Activated CD4-positive, alpha-beta T cell treated with anti-CD3 and anti-CD28 coated beads, Interleukin-2, amount 50 U/mL, for 24 hours (primary cell): ENCODE measurements at regions not wholly inside any gene's neighbourhood (a gene's known extent, or its start where the extent isn't known, plus 50 kb on each side); places are given as distances from the start of the nearest gene placed in this dataset.
"Not testable (repeated sequence)": the region's sequence is repeated elsewhere in the genome, so short reads cannot be mapped to it uniquely, and the experiment has no call there.

ENCODE experiments used
- DNase-seq, 2 donors: peaks; one replicate each; pipeline ENCODE4 v3.0.0-alpha.2; 2020; ENCODE audit warnings: low read depth in 1 of 2, low spot score in 1 of 2

DNA sequence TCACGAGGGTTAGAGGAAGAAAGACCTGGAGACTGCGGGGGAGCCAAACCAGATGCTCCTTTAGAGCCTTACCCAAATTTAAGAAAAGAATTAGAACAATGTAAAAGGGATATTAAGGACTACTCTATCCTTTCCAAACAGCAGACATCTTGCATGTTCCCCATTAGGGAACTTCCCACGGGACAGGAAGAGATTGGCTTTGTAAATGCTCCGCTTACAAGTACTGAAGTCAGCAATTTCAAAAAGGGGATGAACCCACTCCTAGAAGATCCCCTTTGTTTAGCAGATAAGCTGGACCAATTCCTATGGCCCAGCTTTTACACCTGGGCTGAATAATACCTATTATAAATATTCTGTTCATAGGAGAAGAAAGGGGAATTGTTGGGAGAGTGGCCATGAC lies 74.2 kb downstream of the APOBEC1 start:
- DNase-seq = no peak

DNA sequence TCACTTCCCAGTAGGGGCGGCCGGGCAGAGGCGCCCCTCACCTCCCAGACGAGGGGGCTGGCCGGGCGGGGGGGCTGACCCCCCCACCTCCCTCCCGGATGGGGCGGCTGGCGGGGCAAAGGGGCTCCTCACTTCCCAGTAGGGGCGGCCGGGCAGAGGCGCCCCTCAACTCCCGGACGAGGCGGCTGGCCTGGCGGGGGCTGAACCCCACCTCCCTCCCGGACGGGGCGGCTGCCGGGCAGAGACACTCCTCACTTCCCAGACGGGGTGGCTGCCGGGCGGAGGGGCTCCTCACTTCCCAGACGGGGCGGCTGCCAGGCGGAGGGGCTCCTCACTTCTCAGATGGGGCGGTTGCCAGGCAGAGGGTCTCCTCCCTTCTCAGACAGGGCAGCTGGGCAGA lies 75.6 kb downstream of the APOBEC1 start:
- not testable (repeated sequence) for DNase-seq

GRCh38 chr12:7588742-7589329 lies 76.9 kb downstream of the APOBEC1 start:
- peak in 1 of 2 donors; percentile 47 for DNase-seq

- DNase-seq = not testable (repeated sequence)
These were observed 80.6 kb upstream of the CD163 start for GRCh38 chr12:7584137-7584536.

DNA sequence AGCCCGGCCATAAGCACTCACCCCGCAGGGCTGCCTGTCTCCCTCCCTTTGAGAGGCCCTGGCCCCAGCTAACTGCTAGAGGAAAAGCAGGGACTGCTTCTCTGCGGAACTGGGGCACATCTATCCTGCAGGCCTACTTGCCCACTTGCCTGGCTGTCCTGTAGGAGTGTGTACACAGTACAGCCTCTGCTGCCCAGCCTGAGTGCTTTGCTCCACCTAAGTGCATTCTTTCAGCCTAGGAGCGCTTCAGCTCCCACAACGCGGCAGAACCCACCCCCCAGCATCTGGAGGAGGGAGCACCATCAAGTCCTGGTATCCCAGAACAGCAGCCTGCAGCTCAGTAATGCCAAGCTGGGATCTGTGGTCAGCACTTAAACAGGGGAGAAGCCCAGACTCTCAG lies 79.9 kb upstream of the CD163 start:
- DNase-seq = no peak

DNA sequence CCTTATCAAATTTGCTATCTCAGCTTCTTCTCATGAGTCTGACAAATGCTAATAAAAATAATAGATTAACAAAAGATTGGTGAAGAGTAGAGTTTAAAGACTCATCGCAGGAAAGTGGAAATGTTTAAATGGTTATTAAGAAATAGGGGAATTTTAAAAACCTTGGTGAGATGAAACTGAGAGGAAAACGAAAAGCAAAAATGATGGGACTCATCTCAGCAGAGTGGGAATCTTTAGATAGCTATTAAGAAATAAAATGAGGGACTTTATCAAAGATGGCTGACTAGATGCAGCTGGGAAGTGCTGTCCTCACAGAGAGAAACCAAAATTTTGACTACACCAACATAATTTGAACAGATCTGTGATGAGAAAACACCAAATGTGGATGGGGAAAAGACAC lies 79.2 kb upstream of the CD163 start:
- no peak for DNase-seq

- DNase-seq = no peak
These were observed 78.0 kb upstream of the CD163 start for GRCh38 chr12:7581625-7582024.

GRCh38 chr12:7581046-7581445 lies 77.5 kb upstream of the CD163 start:
- DNase-seq = no peak

DNA sequence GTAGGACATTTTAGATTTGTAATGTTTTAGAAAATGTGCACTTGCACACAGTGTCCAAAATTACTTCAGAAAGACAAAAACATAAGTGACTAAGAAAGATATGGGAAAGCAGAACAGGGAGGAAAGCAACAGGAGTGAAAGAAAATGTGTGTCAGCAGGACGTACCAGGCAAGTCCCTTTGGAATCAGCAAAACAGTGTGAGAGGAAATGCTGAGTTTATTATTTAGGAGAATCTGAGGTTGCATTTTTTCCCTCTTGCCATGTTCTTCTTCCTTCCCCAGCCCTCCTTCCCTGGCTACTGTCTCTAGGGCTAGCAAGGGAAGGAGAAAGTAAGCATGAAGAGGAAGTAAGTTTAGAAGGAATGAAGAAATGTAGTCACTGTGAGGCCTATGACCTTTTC lies 67.7 kb upstream of the CD163 start:
- no peak for DNase-seq

- DNase-seq = no peak
These were observed 53.6 kb upstream of the CD163 start for GRCh38 chr12:7557227-7557626.

DNA sequence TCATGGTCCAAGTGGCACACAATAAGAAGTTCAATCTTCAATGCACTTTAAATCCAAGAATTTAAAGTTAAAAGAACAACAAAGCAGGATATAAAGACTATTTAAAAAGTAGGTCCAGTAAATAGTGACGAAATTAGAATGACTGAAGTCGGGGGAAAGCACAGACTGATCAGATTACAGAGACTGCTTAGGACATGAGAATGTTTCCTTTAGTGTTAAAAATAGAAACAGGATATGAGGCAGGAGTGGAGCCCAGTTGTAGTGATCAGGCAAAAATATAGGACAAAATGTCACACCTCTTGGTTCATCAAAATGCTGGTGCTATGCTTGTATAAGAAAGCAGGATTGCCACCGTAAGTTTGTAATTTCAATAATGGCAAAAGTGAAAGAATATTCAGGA lies 52.2 kb upstream of the CD163 start:
- no peak for DNase-seq

DNA sequence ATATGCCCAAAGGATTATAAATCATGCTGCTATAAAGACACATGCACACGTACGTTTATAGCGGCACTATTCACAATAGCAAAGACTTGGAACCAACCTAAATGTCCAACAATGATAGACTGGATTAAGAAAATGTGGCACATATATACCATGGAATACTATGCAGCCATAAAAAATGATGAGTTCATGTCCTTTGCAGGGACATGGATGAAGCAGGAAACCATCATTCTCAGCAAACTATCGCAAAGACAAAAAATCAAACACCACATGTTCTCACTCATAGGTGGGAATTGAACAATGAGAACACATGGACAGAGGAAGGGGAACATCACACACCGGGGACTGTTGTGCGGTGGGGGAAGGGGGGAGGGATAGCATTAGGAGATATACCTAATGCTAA lies 51.3 kb upstream of the CD163 start:
- not testable (repeated sequence) for DNase-seq
